ENCODE measurements at regions not wholly inside any gene's neighbourhood (a gene's known extent, or its start where the extent isn't known, plus 50 kb on each side); places are given as distances from the start of the nearest gene placed in this dataset.

DNA sequence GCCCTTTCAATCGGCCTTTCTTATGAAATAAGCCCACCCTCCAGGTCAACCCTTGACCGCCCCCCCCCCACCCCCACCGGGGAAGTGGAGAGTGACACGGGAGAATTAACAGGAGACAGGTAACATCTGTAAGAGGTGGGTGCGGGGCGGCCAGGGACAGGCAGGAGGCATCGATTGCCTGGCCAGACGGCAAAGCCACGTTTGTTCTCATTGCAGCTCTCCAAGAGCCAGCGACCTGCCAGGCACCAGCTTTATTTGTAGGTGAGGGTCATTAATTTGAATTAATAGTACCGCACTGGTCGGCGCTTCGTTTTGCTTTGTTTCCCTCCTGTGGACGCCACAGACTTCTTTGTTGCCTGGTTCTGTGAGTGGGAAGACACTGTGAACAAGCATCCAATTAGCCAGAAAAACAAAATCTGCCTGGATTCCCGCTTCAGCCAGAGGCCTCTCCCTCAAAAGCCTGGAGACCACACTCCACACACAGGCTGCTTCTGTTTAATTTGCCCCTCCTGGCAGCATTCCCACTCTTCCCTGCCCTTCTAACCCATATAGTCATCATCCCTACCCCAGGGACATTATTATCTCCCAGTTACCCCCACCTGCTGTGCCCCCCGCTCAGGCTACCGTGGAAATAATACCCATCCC is 104.5 kb upstream of the OPCML start:
- TF ChIP-seq GATA2 (IDR thresholded peaks at IDR 0.05; ENCODE audit: low read depth, low read length) (no peak), GATA3 (IDR thresholded peaks at IDR 0.05; ENCODE audit: low read depth, low read length) (no peak)
